ENCODE measurements at regions not wholly inside any gene's neighbourhood (a gene's known extent, or its start where the extent isn't known, plus 50 kb on each side); places are given as distances from the start of the nearest gene placed in this dataset.

DNA sequence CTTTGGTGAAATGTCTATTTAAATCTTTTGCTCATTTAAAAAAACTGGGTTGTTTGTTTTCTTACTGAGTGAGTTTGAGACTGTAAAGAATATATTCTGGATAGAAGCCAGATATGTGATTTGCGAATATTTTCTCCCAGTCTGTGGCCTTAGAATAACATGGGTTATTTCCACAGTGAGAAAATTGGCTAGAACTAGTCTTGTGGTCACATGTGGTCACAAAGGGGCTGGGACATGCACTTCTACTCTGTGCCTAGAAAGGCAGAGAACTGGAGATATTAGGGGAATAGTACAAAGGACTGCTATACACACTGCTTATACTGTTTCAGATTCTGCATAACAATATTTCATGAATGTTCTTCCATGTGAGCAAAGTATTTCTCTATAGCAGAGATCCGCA lies 79.9 kb upstream of the RGMA start:
- TF ChIP-seq POLR2A (IDR thresholded peaks at IDR 0.05) (no peak), EP300 (IDR thresholded peaks at IDR 0.05) (no peak)
- TF ChIP-seq, protein P1, sequence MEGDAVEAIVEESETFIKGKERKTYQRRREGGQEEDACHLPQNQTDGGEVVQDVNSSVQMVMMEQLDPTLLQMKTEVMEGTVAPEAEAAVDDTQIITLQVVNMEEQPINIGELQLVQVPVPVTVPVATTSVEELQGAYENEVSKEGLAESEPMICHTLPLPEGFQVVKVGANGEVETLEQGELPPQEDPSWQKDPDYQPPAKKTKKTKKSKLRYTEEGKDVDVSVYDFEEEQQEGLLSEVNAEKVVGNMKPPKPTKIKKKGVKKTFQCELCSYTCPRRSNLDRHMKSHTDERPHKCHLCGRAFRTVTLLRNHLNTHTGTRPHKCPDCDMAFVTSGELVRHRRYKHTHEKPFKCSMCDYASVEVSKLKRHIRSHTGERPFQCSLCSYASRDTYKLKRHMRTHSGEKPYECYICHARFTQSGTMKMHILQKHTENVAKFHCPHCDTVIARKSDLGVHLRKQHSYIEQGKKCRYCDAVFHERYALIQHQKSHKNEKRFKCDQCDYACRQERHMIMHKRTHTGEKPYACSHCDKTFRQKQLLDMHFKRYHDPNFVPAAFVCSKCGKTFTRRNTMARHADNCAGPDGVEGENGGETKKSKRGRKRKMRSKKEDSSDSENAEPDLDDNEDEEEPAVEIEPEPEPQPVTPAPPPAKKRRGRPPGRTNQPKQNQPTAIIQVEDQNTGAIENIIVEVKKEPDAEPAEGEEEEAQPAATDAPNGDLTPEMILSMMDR (IDR thresholded peaks at IDR 0.05), result no peak

All from tibial nerve (tissue), 4 donors.